22Rv1 (cell line): ENCODE measurements at regions not wholly inside any gene's neighbourhood (a gene's known extent, or its start where the extent isn't known, plus 50 kb on each side); places are given as distances from the start of the nearest gene placed in this dataset.

Experiments used
- CTCF ChIP-seq: fragments of 450-650 bp; IDR thresholded peaks from 2 replicates; pipeline ENCODE4 v1.5.1; 2017; ENCODE audit warnings: mild to moderate bottlenecking
- ZFX ChIP-seq: fragments of 450-650 bp; IDR thresholded peaks from 2 replicates; pipeline ENCODE4 v1.6.1; 2017; ENCODE audit warnings: antibody characterized with exemption, borderline replicate concordance

DNA sequence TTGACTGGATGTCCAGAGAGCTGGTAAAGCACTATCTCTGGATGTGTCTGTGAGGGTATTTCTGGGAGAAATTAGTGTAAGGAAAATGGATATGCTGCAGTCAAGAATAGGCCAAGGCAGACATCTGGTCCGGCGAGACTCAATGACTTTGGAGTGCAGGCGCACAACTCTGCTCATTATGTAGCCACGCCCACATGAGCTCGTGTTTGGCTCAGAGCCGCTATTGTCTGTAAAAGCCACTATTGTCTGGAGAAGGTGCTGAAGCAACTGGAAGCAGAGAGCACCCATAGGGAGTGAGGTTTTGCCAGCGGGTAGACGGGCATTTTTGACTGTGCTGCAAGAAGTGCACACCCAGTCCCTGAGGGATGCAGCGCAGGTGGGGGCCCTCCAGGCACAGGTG is 305.0 kb upstream of the POU3F2 start:
- no peak for TF ChIP-seq CTCF
- no peak for TF ChIP-seq ZFX
